Large intestine (tissue), 3 donors: ENCODE measurements at regions not wholly inside any gene's neighbourhood (a gene's known extent, or its start where the extent isn't known, plus 50 kb on each side); places are given as distances from the start of the nearest gene placed in this dataset.

ENCODE experiments used
- DNase-seq, 2 donors: peaks; one replicate each; pipeline versions ENCODE4 v3.0.0 to v3.0.0-alpha.2; 2013
- H3K27ac ChIP-seq: one replicate; pipeline ENCODE4 v1.5.1; 2013; ENCODE audit warnings: low read length
- H3K27me3 ChIP-seq: 2 replicates; pipeline ENCODE4 v1.6.1; 2013; ENCODE audit warnings: low read length; ENCODE audit not compliant: control insufficient read depth, insufficient read depth
- H3K36me3 ChIP-seq: 2 replicates; pipeline ENCODE4 v1.6.1; 2013; ENCODE audit warnings: low read length; ENCODE audit not compliant: control insufficient read depth, insufficient read depth
- H3K4me1 ChIP-seq: one replicate; pipeline ENCODE4 v1.6.1; 2013; ENCODE audit warnings: low read length; ENCODE audit not compliant: control insufficient read depth, insufficient read depth
- H3K4me3 ChIP-seq: one replicate; pipeline ENCODE4 v1.5.1; 2013; ENCODE audit warnings: low read length
- H3K9me3 ChIP-seq: one replicate; pipeline ENCODE4 v1.6.1; 2013; ENCODE audit warnings: mild to moderate bottlenecking, low read depth, low read length, moderate library complexity; ENCODE audit not compliant: control insufficient read depth
- WGBS: methylation state at CpG from one replicate; pipeline ENCODE4 v1.1.5; 2013; ENCODE audit warnings: low lambda C conversion rate; ENCODE audit not compliant: insufficient coverage; 5-methylcytosine and 5-hydroxymethylcytosine counted together

DNA sequence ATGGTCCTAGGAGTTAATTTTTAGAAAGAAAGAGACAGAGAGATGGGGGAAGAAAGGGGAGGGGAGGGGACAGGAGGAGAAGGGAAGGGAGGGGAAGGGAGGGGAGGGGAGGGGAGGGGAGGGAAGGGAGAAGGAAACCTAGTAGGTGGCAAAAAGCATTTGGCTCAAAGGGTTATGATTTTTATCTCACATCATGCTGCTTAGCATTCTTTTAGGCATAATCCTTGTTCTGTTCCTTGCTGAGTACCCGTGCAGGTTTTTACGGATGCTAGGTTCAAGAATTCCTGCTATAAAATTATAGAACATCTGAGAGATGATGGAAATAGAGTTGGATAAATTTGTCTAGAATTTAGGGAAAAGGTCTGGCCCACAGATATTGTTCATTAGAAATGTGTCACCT is 132.4 kb upstream of the PRSS1 start:
- Histone ChIP-seq H3K9me3 (no peaks in the 10 kb centered on the region), H3K4me3 (no peak overlapping the region), H3K27me3 (peaks cover 16% of the 10 kb centered on the region), H3K36me3 (no peaks in the 10 kb centered on the region), H3K4me1 (no peaks in the 10 kb centered on the region), H3K27ac (no peak overlapping the region)
- 100% methylated on average over 1 of the region's 2 CpGs for WGBS
- DNase-seq = no peak

GRCh38 chr7:142616121-142616643 is 133.1 kb upstream of the PRSS1 start:
- Histone ChIP-seq H3K27ac (no peak overlapping the region), H3K27me3 (peaks cover 18% of the 10 kb centered on the region), H3K9me3 (no peaks in the 10 kb centered on the region), H3K36me3 (no peaks in the 10 kb centered on the region), H3K4me3 (no peak overlapping the region), H3K4me1 (no peaks in the 10 kb centered on the region)
- 97% methylated on average over 5 of the region's 11 CpGs for WGBS
- DNase-seq = no peak

DNA sequence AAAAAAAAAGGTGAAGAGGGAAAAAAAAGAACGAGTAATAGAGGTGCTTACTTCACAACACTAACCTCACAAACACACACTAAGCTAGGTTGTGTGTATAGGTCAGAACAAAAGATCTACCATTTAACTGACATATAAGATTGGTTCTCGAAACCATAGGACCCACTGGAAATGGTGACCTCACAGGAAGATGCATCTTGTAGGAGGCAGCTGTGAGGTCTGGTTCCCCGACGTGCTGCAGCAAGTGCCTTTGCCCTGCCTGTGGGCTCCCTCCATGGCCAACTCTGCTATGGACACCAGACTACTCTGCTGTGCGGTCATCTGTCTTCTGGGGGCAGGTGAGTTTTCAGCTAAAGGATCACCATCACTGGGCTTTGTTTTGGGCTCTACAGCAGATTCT is 133.8 kb upstream of the PRSS1 start:
- Histone ChIP-seq H3K27me3 (peaks cover 18% of the 10 kb centered on the region), H3K36me3 (no peaks in the 10 kb centered on the region), H3K27ac (no peak overlapping the region), H3K9me3 (no peaks in the 10 kb centered on the region), H3K4me1 (no peaks in the 10 kb centered on the region), H3K4me3 (no peak overlapping the region)
- WGBS = 100% methylated on average over 1 of the region's 5 CpGs
- DNase-seq = no peak

GRCh38 chr7:142614116-142614515 is 135.2 kb upstream of the PRSS1 start:
- H3K27me3 ChIP-seq = peaks cover 20% of the 10 kb centered on the region
- no peak overlapping the region for H3K27ac ChIP-seq
- no CpG with 5 or more reads among the region's 2 CpGs for WGBS
- no peaks in the 10 kb centered on the region for H3K4me1 ChIP-seq
- H3K9me3 ChIP-seq = no peaks in the 10 kb centered on the region
- H3K4me3 ChIP-seq = no peak overlapping the region
- no peaks in the 10 kb centered on the region for H3K36me3 ChIP-seq
- no peak for DNase-seq

GRCh38 chr7:142612237-142612881 is 136.9 kb upstream of the PRSS1 start:
- no peaks in the 10 kb centered on the region for H3K36me3 ChIP-seq
- H3K27me3 ChIP-seq = peaks cover 16% of the 10 kb centered on the region
- H3K9me3 ChIP-seq = no peaks in the 10 kb centered on the region
- no peak for DNase-seq
- no peak overlapping the region for H3K27ac ChIP-seq
- H3K4me3 ChIP-seq = no peak overlapping the region
- no CpG with 5 or more reads among the region's 1 CpG for WGBS
- no peaks in the 10 kb centered on the region for H3K4me1 ChIP-seq

GRCh38 chr7:142611566-142612236 is 137.6 kb upstream of the PRSS1 start:
- no peak overlapping the region for H3K27ac ChIP-seq

GRCh38 chr7:142608630-142609428 is 140.4 kb upstream of the PRSS1 start:
- WGBS = 50% methylated on average over 1 of the region's 1 CpG
- Histone ChIP-seq H3K27ac (no peak overlapping the region), H3K36me3 (no peaks in the 10 kb centered on the region), H3K4me3 (no peak overlapping the region), H3K9me3 (no peaks in the 10 kb centered on the region), H3K4me1 (no peaks in the 10 kb centered on the region), H3K27me3 (peaks cover 19% of the 10 kb centered on the region)
- no peak for DNase-seq

More at GRCh38 chr7:142611566-142612236, 137.6 kb upstream of the PRSS1 start:
- Histone ChIP-seq H3K36me3 (no peaks in the 10 kb centered on the region), H3K4me1 (no peaks in the 10 kb centered on the region), H3K9me3 (no peaks in the 10 kb centered on the region), H3K4me3 (no peak overlapping the region), H3K27me3 (peaks cover 16% of the 10 kb centered on the region)
- 40% methylated on average over 2 of the region's 8 CpGs for WGBS
- no peak for DNase-seq

DNA sequence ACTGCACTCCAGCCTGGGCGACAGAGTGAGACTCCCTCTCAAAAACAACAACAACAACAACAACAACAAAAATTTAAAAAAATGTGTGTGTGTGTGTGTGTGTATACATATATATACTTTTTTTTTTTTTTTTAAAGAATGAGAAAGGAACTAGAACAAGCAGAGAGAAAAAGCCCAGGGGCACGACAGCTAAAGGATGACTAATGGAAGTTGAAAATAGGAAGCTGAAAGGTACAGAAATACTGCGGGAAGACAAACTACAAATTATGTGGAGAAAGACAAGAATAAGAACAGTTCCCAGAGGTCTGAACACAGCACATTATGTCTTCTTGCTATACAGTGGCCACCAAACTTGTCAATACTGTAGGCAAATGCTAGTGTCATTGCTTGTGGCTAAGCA is 141.9 kb upstream of the PRSS1 start:
- no peaks in the 10 kb centered on the region for H3K9me3 ChIP-seq
- no peak overlapping the region for H3K27ac ChIP-seq
- no peak overlapping the region for H3K4me3 ChIP-seq
- DNase-seq = no peak
- 100% methylated on average over 1 of the region's 3 CpGs for WGBS
- H3K27me3 ChIP-seq = peaks cover 21% of the 10 kb centered on the region
- no peaks in the 10 kb centered on the region for H3K36me3 ChIP-seq
- no peaks in the 10 kb centered on the region for H3K4me1 ChIP-seq

- no peak for DNase-seq
- no peaks in the 10 kb centered on the region for H3K36me3 ChIP-seq
- WGBS = no CpG with 5 or more reads among the region's 5 CpGs
- no peaks in the 10 kb centered on the region for H3K4me1 ChIP-seq
- H3K27ac ChIP-seq = no peak overlapping the region
- H3K9me3 ChIP-seq = no peaks in the 10 kb centered on the region
- H3K4me3 ChIP-seq = no peak overlapping the region
- peaks cover 18% of the 10 kb centered on the region for H3K27me3 ChIP-seq
Measured at GRCh38 chr7:142606081-142606480, 143.2 kb upstream of the PRSS1 start.

- DNase-seq = no peak
- Histone ChIP-seq H3K36me3 (no peaks in the 10 kb centered on the region), H3K9me3 (no peaks in the 10 kb centered on the region), H3K4me3 (no peak overlapping the region), H3K27ac (no peak overlapping the region), H3K27me3 (peaks cover 18% of the 10 kb centered on the region), H3K4me1 (no peaks in the 10 kb centered on the region)
- no CpG with 5 or more reads among the region's 3 CpGs for WGBS
Measured at GRCh38 chr7:142604671-142605070, 144.6 kb upstream of the PRSS1 start.
